ENCODE measurements at regions not wholly inside any gene's neighbourhood (a gene's known extent, or its start where the extent isn't known, plus 50 kb on each side); places are given as distances from the start of the nearest gene placed in this dataset.

GRCh38 chr3:3639078-3639477 lies 160.2 kb upstream of the LRRN1 start:
- TF ChIP-seq POLR2AphosphoS5 (IDR thresholded peaks at IDR 0.05; ENCODE audit: low read depth, low read length), result no peak
- no peak for TF ChIP-seq POLR2A (IDR thresholded peaks at IDR 0.05; ENCODE audit: low read depth, low read length)
- TF ChIP-seq TAF1 (IDR thresholded peaks at IDR 0.05; ENCODE audit: low read depth, low read length), result no peak
- TF ChIP-seq PAX5 (IDR thresholded peaks at IDR 0.05; ENCODE audit: insufficient read depth, low read length, severe bottlenecking), result no peak
- no peak for TF ChIP-seq SPI1 (IDR thresholded peaks at IDR 0.05; ENCODE audit: low read depth, low read length)
